DND-41 (cell line): ENCODE measurements at regions not wholly inside any gene's neighbourhood (a gene's known extent, or its start where the extent isn't known, plus 50 kb on each side); places are given as distances from the start of the nearest gene placed in this dataset.

Experiments
- EZH2 ChIP-seq: IDR thresholded peaks from 3 replicates; pipeline ENCODE4 v1.6.1; 2012; ENCODE audit warnings: borderline replicate concordance, low read depth, mild to moderate bottlenecking, moderate library complexity, low read length, inconsistent platforms; ENCODE audit not compliant: severe bottlenecking
- TF ChIP-seq, protein P1 (sequence below): IDR thresholded peaks from 2 replicates; pipeline ENCODE4 v1.5.1; 2012; ENCODE audit warnings: borderline replicate concordance, low read length, moderate library complexity, mild to moderate bottlenecking; ENCODE audit not compliant: poor library complexity, severe bottlenecking; ENCODE audit errors: extremely low read depth

DNA sequence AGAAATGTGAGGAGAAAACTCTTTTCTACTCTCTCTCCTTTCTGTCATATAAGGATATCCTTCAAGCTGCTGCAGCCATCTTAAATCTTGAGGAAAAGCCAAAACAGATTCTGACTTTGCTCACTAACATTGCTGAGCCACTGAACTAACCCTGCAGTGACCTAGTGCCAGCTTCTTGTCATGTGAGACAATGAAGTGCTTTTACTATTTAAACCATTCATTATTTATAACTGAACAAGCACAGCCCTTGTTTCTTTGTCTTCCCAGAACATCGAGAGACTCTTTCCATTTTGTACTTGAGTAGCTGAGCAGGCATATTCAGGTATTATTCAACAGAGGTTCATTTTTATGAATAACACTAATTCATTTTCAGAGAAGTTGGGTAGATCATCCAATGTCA, 455.0 kb upstream of the TMPO start:
- TF ChIP-seq, protein P1, sequence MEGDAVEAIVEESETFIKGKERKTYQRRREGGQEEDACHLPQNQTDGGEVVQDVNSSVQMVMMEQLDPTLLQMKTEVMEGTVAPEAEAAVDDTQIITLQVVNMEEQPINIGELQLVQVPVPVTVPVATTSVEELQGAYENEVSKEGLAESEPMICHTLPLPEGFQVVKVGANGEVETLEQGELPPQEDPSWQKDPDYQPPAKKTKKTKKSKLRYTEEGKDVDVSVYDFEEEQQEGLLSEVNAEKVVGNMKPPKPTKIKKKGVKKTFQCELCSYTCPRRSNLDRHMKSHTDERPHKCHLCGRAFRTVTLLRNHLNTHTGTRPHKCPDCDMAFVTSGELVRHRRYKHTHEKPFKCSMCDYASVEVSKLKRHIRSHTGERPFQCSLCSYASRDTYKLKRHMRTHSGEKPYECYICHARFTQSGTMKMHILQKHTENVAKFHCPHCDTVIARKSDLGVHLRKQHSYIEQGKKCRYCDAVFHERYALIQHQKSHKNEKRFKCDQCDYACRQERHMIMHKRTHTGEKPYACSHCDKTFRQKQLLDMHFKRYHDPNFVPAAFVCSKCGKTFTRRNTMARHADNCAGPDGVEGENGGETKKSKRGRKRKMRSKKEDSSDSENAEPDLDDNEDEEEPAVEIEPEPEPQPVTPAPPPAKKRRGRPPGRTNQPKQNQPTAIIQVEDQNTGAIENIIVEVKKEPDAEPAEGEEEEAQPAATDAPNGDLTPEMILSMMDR, result no peak
- TF ChIP-seq EZH2, result no peak
